ENCODE measurements at regions not wholly inside any gene's neighbourhood (a gene's known extent, or its start where the extent isn't known, plus 50 kb on each side); places are given as distances from the start of the nearest gene placed in this dataset.

GRCh38 chr11:92744929-92745585 lies 224.4 kb upstream of the MTNR1B start:
- WGBS (ENCODE audit: low lambda C conversion rate) = 73% methylated on average over 4 of the region's 4 CpGs
- no peaks in the 10 kb centered on the region for H3K79me2 ChIP-seq (ENCODE audit: insufficient read depth)
- no peak for DNase-seq
- no peaks in the 10 kb centered on the region for H3K36me3 ChIP-seq (replicated peaks in 1 of 2; ENCODE audit: control insufficient read depth in 1 of 2, insufficient read depth in 2 of 2, low read length in 1 of 2)
- ChIA-PET CTCF (interaction anchor here (1.0 to 1.1 kb wide), 2 partner anchors 9 to 38 kb away, joined by 4 to 5 read pairs; no protein-coding TSS in a partner anchor), POLR2A (no interaction called here)
- no peaks in the 10 kb centered on the region for H3K27me3 ChIP-seq (ENCODE audit: insufficient read depth)
- H3K9ac ChIP-seq = no peak overlapping the region
- TF ChIP-seq SMC3 (IDR thresholded peaks at IDR 0.05; ENCODE audit: low read depth, low read length) (no peak), SIN3A (IDR thresholded peaks at IDR 0.05; ENCODE audit: borderline replicate concordance, low read depth, low read length) (no peak), CHD2 (IDR thresholded peaks at IDR 0.05; ENCODE audit: low read length, partially characterized antibody) (no peak), FOXM1 (IDR thresholded peaks at IDR 0.05; ENCODE audit: low read depth) (no peak), EZH2phosphoT487 (IDR thresholded peaks at IDR 0.05; ENCODE audit: borderline replicate concordance, low read depth) (no peak), MXI1 (IDR thresholded peaks at IDR 0.05; ENCODE audit: low read depth, low read length) (no peak), RAD21 (IDR thresholded peaks at IDR 0.05; ENCODE audit: low read length) (no peak)
- TF ChIP-seq, protein P1, sequence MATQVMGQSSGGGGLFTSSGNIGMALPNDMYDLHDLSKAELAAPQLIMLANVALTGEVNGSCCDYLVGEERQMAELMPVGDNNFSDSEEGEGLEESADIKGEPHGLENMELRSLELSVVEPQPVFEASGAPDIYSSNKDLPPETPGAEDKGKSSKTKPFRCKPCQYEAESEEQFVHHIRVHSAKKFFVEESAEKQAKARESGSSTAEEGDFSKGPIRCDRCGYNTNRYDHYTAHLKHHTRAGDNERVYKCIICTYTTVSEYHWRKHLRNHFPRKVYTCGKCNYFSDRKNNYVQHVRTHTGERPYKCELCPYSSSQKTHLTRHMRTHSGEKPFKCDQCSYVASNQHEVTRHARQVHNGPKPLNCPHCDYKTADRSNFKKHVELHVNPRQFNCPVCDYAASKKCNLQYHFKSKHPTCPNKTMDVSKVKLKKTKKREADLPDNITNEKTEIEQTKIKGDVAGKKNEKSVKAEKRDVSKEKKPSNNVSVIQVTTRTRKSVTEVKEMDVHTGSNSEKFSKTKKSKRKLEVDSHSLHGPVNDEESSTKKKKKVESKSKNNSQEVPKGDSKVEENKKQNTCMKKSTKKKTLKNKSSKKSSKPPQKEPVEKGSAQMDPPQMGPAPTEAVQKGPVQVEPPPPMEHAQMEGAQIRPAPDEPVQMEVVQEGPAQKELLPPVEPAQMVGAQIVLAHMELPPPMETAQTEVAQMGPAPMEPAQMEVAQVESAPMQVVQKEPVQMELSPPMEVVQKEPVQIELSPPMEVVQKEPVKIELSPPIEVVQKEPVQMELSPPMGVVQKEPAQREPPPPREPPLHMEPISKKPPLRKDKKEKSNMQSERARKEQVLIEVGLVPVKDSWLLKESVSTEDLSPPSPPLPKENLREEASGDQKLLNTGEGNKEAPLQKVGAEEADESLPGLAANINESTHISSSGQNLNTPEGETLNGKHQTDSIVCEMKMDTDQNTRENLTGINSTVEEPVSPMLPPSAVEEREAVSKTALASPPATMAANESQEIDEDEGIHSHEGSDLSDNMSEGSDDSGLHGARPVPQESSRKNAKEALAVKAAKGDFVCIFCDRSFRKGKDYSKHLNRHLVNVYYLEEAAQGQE (IDR thresholded peaks at IDR 0.05; ENCODE audit: low read depth, low read length) = no peak
- no peaks in the 10 kb centered on the region for H3F3A ChIP-seq (replicated peaks; ENCODE audit: insufficient read depth)
- H3K4me3 ChIP-seq (ENCODE audit: low read depth in 2 of 2, low read length in 1 of 2) = no peak overlapping the region
- H3K9me2 ChIP-seq = no peaks in the 10 kb centered on the region
- no peaks in the 10 kb centered on the region for H3K4me1 ChIP-seq (ENCODE audit: control insufficient read depth in 1 of 2, insufficient read depth in 2 of 2, low read depth in 1 of 2, low read length in 1 of 2)
- no peak overlapping the region for H3K27ac ChIP-seq (ENCODE audit: low read depth in 2 of 2, low read length in 1 of 2)
- H3K4me2 ChIP-seq = no peak overlapping the region
- no peaks in the 10 kb centered on the region for H3K9me3 ChIP-seq
- H2AFZ ChIP-seq (ENCODE audit: low read depth) = no peak overlapping the region
- no peaks in the 10 kb centered on the region for H4K20me1 ChIP-seq (ENCODE audit: insufficient read depth)

DNA sequence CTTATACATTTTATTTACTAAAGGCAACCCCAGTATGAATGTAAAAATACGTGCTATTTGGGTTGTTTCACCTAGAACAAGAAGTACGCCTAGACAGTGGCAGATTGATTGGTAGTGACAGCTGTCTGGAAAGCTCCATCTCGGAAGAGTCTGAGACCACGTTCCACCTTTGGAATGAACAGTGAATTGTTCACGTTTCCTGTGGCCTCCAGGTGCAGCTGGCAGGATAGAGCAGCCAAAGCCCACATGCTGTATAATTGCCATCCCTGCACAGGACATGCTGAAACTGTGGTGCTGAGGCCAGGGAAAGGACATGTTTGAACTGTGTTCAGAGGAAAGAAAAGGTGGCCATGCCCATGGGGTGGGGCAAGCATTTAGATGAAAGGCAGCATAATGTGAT lies 218.7 kb upstream of the MTNR1B start:
- H3K27ac ChIP-seq (ENCODE audit: low read depth in 2 of 2, low read length in 1 of 2) = no peak overlapping the region
- H3K4me1 ChIP-seq (ENCODE audit: control insufficient read depth in 1 of 2, insufficient read depth in 2 of 2, low read depth in 1 of 2, low read length in 1 of 2) = no peaks in the 10 kb centered on the region; a peak in 1 of 4 replicates
- H4K20me1 ChIP-seq (ENCODE audit: insufficient read depth) = no peaks in the 10 kb centered on the region
- H3K9ac ChIP-seq = no peak overlapping the region
- no peak for DNase-seq
- ChIA-PET CTCF (no interaction called here), POLR2A (no interaction called here)
- no peaks in the 10 kb centered on the region for H3F3A ChIP-seq (replicated peaks; ENCODE audit: insufficient read depth)
- H3K79me2 ChIP-seq (ENCODE audit: insufficient read depth) = no peaks in the 10 kb centered on the region
- H3K36me3 ChIP-seq (replicated peaks in 1 of 2; ENCODE audit: control insufficient read depth in 1 of 2, insufficient read depth in 2 of 2, low read length in 1 of 2) = no peaks in the 10 kb centered on the region
- no peaks in the 10 kb centered on the region for H3K9me2 ChIP-seq
- H3K4me2 ChIP-seq = no peak overlapping the region
- no peak for TF ChIP-seq YY1 (IDR thresholded peaks at IDR 0.05; ENCODE audit: low read depth)
- no peak for TF ChIP-seq JUND (IDR thresholded peaks at IDR 0.05)
- TF ChIP-seq, protein P2, sequence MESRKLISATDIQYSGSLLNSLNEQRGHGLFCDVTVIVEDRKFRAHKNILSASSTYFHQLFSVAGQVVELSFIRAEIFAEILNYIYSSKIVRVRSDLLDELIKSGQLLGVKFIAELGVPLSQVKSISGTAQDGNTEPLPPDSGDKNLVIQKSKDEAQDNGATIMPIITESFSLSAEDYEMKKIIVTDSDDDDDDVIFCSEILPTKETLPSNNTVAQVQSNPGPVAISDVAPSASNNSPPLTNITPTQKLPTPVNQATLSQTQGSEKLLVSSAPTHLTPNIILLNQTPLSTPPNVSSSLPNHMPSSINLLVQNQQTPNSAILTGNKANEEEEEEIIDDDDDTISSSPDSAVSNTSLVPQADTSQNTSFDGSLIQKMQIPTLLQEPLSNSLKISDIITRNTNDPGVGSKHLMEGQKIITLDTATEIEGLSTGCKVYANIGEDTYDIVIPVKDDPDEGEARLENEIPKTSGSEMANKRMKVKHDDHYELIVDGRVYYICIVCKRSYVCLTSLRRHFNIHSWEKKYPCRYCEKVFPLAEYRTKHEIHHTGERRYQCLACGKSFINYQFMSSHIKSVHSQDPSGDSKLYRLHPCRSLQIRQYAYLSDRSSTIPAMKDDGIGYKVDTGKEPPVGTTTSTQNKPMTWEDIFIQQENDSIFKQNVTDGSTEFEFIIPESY (IDR thresholded peaks at IDR 0.05; ENCODE audit: borderline replicate concordance, low read depth) = no peak
- no peak for TF ChIP-seq GATA2 (CRISPR knock-in tag; IDR thresholded peaks at IDR 0.05)
- no peak for TF ChIP-seq CTCF (IDR thresholded peaks at IDR 0.05)
- TF ChIP-seq, protein P3, sequence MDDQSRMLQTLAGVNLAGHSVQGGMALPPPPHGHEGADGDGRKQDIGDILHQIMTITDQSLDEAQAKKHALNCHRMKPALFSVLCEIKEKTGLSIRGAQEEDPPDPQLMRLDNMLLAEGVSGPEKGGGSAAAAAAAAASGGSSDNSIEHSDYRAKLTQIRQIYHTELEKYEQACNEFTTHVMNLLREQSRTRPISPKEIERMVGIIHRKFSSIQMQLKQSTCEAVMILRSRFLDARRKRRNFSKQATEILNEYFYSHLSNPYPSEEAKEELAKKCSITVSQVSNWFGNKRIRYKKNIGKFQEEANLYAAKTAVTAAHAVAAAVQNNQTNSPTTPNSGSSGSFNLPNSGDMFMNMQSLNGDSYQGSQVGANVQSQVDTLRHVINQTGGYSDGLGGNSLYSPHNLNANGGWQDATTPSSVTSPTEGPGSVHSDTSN (IDR thresholded peaks at IDR 0.05) = no peak
- no peak for TF ChIP-seq RXRA (IDR thresholded peaks at IDR 0.05; ENCODE audit: borderline replicate concordance, low read depth)
- no peak for TF ChIP-seq TCF12 (IDR thresholded peaks at IDR 0.05)
- no peaks in the 10 kb centered on the region for H3K9me3 ChIP-seq
- no peaks in the 10 kb centered on the region for H3K27me3 ChIP-seq (ENCODE audit: insufficient read depth)
- WGBS (ENCODE audit: low lambda C conversion rate) = 43% methylated on average over 5 of the region's 5 CpGs
- no peak overlapping the region for H2AFZ ChIP-seq (ENCODE audit: low read depth)
- H3K4me3 ChIP-seq (ENCODE audit: low read depth in 2 of 2, low read length in 1 of 2) = no peak overlapping the region

All from SK-N-SH (cell line).